NCI-H2171 treated with DMSO at 0.1 percent for 48 hours (cell line): ENCODE measurements at regions not wholly inside any gene's neighbourhood (a gene's known extent, or its start where the extent isn't known, plus 50 kb on each side); places are given as distances from the start of the nearest gene placed in this dataset.
"Not testable (repeated sequence)": the region's sequence is repeated elsewhere in the genome, so short reads cannot be mapped to it uniquely, and the experiment has no call there.

Source experiments
- DNase-seq: peaks from one replicate; lab custom pipeline; 2025; lab: John Stamatoyannopoulos, UW

DNA sequence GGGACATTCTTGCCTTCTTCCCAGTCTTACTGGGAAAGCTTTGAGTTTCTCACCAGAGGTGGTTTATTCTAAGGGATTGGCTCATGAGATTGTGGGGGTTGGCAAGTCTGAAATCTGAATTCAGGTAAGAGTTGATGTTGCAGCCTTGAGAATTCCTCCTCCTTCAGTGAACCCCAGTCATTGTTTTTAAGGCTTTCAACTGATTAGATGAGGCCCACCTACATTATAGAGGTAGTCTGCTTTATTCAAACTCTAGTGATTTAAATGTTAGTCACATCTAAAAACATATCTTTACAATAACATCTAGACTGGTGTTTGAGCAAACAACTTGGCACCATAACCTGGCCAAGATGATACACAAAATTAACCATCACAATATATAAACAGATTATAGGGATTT lies 156.5 kb upstream of the MED14 start:
- DNase-seq, result no peak

DNA sequence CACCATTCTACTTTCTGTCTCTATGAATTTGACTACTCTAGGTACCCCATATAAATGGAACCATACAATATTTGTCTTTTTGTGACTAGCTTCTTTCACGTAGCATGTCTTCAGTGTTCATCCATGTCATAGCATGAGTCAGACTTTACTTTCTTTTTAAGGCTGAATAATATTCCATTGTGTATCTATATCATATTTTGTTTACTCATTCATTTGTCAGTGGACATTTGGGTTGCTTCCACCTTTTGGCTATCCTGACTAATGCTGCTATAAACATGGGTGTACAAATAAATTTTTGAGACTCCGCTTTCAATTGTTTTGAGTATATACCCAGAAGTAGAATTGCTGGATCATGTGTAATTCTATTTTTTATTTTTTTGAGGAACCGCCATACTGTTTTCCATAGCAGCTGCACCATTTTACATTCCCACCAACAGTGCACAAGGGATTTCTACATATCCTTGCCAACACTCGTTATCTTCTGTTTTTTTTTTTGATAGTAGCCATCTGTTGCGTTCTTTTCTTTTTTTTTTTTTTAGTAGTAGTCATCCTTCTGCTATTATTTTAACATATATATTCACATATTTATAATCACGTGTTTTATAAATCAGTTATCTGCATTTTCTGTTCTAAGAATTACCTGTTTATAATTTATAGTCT lies 158.0 kb upstream of the MED14 start:
- peak; percentile 82 for DNase-seq

- DNase-seq, result no peak
Observed at GRCh38 chrX:40895246-40895645, 159.9 kb upstream of the MED14 start.

DNA sequence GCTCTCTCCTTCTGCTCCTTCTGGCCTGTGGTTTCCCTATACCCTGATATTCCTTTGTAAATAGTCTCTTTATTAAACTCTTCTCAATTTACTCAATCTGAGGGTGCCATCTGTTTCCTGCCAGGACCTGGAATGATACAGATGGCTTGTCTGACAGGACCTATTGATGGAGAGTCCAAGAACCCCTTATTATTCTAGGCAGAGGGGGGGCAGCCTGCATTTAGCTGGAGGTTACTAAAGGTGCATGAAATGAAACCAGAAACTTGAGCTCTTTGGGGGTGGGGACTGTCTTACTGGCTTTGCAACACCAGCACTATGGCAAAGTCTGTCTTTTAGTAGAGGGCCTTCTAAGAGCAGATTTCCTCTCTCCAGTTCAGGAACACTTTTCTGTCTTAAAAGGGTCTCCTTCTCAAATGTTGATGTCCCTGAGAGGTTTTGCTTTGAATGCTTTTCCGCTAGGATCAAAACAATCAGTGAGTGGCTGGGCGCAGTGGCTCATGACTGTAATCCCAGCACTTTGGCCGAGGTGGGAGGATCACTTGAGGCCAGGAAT lies 162.5 kb upstream of the MED14 start:
- DNase-seq, result peak; percentile 95

DNA sequence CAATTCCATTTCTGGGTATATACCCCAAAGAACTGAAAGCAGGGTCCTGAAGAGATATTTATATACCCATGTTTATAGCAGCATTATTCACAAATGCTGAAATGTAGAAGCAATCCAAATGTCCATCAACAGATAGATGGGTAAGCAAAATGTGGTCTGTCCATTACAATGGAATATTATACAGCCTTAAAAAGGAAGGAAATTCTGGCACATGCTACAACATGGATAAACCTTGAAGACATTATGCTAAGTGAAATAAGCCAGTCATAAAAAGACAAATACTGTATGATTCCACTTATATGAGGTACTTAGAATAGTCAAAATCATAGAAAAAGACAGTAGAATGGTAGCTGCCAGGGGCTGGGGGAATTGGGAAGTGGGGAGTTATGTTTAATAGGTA lies 169.4 kb upstream of the MED14 start:
- not testable (repeated sequence) for DNase-seq

DNA sequence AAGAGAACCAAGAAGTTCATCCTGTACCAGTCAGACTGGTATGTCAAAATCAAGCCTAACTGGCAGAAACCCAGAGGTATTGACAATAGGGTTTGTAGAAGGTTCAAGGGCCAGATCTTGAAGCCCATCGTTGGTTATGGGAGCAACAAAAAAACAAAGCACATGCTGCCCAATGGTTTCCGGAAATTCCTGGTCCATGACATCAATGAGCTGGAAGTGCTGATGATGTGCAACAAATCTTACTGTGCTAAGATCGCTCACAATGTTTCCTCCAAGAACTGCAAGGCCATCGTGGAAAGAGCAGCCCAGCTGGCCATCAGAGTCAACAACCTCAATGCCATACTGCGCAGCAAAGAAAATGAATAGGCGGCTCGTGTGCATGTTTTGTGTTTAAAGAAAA lies 172.7 kb upstream of the MED14 start:
- DNase-seq, result no peak

DNA sequence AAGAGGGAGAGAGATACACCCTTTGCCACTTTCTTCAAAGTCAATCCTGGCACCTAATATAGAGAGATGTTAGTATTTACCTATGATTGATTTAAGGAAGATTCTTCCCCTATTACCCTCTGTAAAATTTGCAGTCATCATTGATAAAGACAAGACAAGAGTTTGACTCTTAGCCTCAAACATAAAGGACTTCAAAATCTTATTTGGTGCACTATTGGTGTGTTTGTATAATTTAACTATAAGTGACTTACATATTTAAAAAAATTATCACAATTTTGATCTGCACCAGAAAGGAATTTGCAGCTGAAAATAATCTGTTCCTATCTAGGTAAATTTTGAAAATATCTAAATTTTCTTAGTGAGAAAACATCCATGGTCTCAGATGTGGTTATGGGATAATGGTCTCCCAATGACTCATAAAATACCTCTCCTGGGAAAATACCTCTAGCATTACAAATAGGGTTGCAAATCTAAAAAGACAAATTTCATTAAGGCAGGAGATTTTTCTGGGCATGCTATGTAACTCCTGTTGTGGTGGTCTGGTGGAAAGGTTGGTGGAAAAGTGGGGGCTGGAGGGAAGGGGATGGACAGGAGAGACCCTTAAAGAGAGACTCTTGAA lies 173.6 kb upstream of the MED14 start:
- DNase-seq, result no peak

GRCh38 chrX:40912166-40912565 lies 173.1 kb upstream of the USP9X start:
- DNase-seq, result peak; percentile 97

DNA sequence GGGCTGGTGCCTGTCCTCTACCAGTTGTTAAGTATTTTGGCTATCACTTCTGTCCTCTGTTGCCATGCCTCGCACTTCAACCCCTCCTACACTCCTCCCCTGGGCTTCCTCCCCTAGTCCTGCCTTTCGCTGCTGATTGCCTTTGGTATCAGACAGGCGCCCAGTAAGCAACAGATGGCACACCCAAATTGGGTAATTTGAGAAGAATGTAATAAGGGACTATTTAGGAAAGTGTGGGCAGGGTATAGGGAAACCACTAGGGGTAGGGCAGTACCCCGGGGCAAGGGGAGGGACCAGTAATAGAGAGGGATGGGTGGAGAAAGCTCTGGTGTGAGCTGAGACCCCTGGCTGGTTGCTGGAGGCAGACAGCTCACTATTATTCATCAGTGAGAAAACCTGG lies 172.7 kb upstream of the USP9X start:
- DNase-seq, result peak; percentile 97

DNA sequence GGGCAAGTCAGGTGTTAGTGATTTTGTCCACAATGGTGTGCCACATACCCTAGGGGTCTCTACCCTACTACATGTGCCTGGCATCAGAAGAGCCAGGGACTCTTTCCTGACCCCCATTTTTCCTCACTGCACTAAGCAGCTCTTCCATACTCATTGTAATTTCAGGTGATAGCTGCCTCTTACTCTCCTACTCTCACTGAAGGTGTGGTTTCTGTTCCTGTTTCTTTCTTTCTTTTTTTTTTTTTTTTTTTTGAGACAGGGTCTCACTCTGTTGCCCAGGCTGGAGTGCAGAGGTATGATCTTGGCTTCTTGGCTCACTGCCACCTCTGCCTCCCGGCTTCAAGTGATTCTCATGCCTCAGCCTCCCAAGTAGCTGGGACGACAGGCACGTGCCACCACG lies 164.9 kb upstream of the USP9X start:
- DNase-seq, result no peak

- no peak for DNase-seq
Observed at GRCh38 chrX:40922307-40922706, 162.9 kb upstream of the USP9X start.

GRCh38 chrX:40926739-40927427 lies 158.4 kb upstream of the USP9X start:
- DNase-seq, result not testable (repeated sequence)

DNA sequence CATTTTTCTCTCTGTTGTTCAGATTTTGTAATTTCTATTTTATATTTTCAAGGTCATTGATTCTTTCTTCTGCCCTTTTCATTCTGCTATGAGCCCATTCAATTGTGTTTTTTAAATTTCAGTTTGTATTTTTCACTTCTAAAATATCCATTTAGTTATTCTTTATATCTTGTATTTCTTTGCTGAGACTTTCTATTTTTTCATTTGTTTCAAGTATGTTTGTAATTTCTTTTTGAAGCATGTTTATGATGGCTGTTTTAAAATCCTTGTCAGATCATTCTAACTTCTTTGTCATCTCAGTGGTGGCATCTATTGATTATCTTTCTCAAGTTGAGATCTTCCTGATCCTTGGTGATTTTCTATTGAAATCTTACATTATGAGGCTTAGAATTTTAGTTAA lies 157.2 kb upstream of the USP9X start:
- no peak for DNase-seq

DNA sequence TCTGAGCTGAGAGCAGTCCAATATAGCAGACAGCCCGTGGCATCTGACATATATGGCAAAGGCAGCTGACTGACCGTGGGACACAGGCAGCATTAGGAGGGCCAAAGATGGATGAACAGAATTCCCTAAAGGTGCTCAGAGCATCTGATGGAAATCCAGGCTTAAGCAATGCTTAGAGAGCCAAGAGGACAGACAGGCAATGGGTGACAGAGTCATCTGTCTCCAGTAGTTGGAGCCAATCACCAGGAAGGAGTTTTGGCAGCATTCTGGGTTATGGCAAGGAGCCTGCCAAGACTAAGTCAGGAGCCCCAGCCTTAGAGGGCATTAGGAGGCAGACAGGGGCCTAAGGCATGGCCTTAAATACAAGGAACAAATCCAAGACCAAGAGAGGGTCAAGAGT lies 153.3 kb upstream of the USP9X start:
- no peak for DNase-seq

GRCh38 chrX:40933132-40933705 lies 152.0 kb upstream of the USP9X start:
- DNase-seq, result peak; percentile 63

DNA sequence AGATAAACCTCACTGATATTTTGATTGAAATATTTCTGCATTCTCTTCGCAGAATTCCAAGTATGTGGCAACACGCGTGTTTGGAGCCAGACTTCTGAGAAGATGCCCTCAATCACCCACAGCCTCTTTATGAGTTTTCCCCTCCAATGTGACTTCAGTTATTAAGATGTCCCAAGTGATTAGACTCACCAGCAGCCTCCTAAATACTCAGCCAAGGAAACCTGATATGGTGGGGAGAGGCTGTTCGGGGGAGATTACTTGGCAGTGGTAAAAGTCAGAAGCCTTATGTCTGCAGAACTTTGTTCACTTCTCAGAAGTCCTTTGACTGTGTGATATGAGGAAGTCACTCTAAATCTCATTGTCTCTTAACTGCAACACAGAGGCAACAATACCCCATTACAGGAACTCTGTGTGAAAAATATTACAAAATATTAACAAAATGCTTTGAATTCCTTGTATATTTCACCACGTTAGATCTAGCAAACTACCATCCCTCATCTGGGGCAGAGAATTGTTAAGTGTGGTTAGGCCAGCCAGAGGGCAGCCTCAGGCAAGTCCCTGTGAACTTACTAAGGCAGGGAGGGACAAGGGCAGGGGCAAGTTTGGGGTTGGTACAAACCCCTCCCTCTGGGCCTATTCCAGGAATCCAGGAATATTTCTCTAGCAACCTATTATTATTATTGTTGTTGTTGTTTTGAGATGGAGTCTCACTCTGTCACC lies 151.4 kb upstream of the USP9X start:
- DNase-seq, result peak; percentile 77

- no peak for DNase-seq
Observed at GRCh38 chrX:40936827-40937226, 148.4 kb upstream of the USP9X start.

- DNase-seq, result peak; percentile 13
Observed at GRCh38 chrX:40938423-40938822, 146.8 kb upstream of the USP9X start.

- DNase-seq, result no peak
Observed at GRCh38 chrX:40943093-40943641, 142.1 kb upstream of the USP9X start.

DNA sequence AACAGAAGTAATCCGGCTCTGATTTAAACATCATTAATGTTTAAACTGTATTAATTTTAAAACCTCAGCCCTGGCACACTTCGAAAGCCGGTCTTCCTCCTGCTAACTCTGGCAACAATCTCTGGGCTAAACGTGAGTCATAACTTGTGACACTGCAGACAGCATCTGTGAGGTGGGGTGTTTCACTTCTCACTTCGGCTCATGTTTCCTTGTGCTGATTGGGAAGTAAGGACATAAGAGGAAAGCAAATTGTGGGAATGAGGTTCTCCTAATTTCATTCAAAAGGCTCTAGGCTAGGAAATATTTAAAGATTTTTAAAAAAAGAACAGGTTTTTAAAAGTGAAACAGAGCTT lies 139.9 kb upstream of the USP9X start:
- DNase-seq, result peak; percentile 83

DNA sequence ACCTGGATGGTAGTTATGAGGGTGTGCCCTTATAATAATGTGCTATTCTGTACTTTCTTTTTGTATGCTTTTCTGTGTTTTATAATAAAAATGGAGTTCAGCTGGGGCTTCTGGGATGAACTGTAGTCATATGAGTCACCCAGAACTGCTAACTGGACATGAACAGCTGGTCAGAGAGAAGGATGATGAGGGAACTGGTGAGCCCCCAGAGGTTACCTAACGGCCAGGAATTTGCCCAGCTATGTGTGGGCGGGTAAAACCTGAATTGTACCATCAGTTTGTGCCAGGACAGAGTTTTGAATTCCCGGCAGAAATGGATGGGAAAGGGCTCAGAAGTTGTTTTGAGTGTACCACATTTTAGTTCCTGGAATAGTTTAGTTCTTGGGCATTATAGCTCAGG lies 138.0 kb upstream of the USP9X start:
- no peak for DNase-seq

DNA sequence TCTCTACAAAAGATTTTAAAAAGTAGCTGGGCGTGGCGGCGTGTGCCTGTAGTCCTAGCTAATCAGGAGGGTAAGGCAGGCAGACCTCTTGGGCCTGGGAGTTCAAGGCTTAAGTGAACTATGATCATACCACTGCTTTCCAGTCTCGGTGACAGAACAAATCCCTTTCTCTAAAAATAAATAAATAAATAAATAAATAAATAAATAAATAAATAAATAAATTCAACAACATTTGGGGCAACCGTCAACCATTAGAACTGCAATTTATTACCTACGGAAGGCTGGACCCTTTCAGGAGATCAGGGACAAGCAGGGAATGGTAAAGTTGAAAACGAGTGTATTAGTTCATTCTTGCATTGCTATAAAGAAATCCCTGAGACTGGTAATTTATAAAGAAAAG lies 136.2 kb upstream of the USP9X start:
- DNase-seq, result no peak
